Smooth muscle cell (in vitro differentiated cells): ENCODE measurements at regions not wholly inside any gene's neighbourhood (a gene's known extent, or its start where the extent isn't known, plus 50 kb on each side); places are given as distances from the start of the nearest gene placed in this dataset.

Experiments used
- DNase-seq: peaks from one replicate; lab custom pipeline; 2025; ENCODE audit not compliant: unreplicated experiment; lab: John Stamatoyannopoulos, UW
- H2AFZ ChIP-seq: fragments of 200-600 bp; sonication (generic); 2 replicates; pipeline ENCODE4 v1.6.0; 2016; ENCODE audit warnings: antibody characterized with exemption, low read depth, mild to moderate bottlenecking
- H3F3A ChIP-seq: fragments of 200-600 bp; sonication (generic); 2 replicates; pipeline ENCODE4 v1.6.0; 2017; ENCODE audit warnings: antibody characterized with exemption, low read depth
- H3K27ac ChIP-seq: fragments of 200-600 bp; sonication (generic); 2 replicates; pipeline ENCODE4 v1.5.1; 2016; ENCODE audit warnings: low read depth, mild to moderate bottlenecking
- H3K27me3 ChIP-seq: fragments of 200-600 bp; sonication (generic); 2 replicates; pipeline ENCODE4 v1.6.1; 2016; ENCODE audit warnings: low read depth, mild to moderate bottlenecking
- H3K36me3 ChIP-seq: fragments of 200-600 bp; sonication (generic); 2 replicates; pipeline ENCODE4 v1.5.1; 2016; ENCODE audit warnings: low read depth
- H3K4me1 ChIP-seq: fragments of 200-600 bp; sonication (generic); 2 replicates; pipeline ENCODE4 v1.5.1; 2016; ENCODE audit warnings: low read depth
- H3K4me2 ChIP-seq: fragments of 200-600 bp; sonication (generic); 2 replicates; pipeline ENCODE4 v1.6.0; 2016; ENCODE audit warnings: mild to moderate bottlenecking
- H3K4me3 ChIP-seq: fragments of 200-600 bp; sonication (generic); 2 replicates; pipeline ENCODE4 v1.5.1; 2016; ENCODE audit warnings: mild to moderate bottlenecking
- H3K79me2 ChIP-seq: fragments of 200-600 bp; sonication (generic); 2 replicates; pipeline ENCODE4 v1.6.0; 2016; ENCODE audit warnings: low read depth, mild to moderate bottlenecking
- H3K9ac ChIP-seq: fragments of 200-600 bp; sonication (generic); 2 replicates; pipeline ENCODE4 v1.6.0; 2016; ENCODE audit warnings: low read depth
- H3K9me3 ChIP-seq: fragments of 200-600 bp; sonication (generic); replicated peaks from 2 replicates; pipeline ENCODE4 v1.5.1; 2016; ENCODE audit warnings: low read depth
- H4K20me1 ChIP-seq: fragments of 200-600 bp; sonication (generic); 2 replicates; pipeline ENCODE4 v1.6.0; 2016; ENCODE audit warnings: low read depth
- WGBS: methylation state at CpG from one replicate; pipeline ENCODE4 v1.1.7; 2016; ENCODE audit warnings: low lambda C conversion rate; 5-methylcytosine and 5-hydroxymethylcytosine counted together
- TF ChIP-seq, protein P1 (sequence below): fragments of 200-600 bp; sonication (generic); IDR thresholded peaks from 2 replicates; pipeline ENCODE4 v1.5.1; 2017; ENCODE audit warnings: borderline replicate concordance, mild to moderate bottlenecking, antibody characterized with exemption; ENCODE audit not compliant: insufficient read depth, poor library complexity, severe bottlenecking

DNA sequence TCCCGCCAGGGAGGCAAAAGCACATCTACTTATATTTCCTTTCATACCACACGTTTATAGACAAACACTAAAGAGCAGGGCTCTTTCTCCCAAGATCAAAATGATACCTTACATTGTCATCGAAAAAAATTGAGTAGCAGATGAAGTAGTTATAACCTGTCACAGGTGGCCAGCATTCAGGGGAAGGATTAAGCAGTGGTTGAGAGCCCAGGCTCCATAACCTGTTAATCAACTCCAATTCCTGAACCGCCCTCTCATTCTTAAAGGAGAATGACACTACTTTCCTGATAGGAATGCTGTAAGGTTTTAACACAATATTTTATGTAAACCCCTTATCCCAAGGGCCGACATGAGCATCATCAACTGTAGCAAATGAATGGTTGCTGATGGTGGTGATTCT lies 268.9 kb upstream of the KCNIP4 start:
- Histone ChIP-seq H3K27me3 (no peaks in the 10 kb centered on the region), H3K9me3 (no peaks in the 10 kb centered on the region), H3K4me3 (no peak overlapping the region), H3K4me2 (no peak overlapping the region), H2AFZ (no peak overlapping the region), H3K27ac (no peak overlapping the region), H4K20me1 (no peaks in the 10 kb centered on the region), H3K36me3 (no peaks in the 10 kb centered on the region), H3K4me1 (peaks cover 7% of the 10 kb centered on the region), H3F3A (no peaks in the 10 kb centered on the region), H3K9ac (no peak overlapping the region), H3K79me2 (no peaks in the 10 kb centered on the region)
- WGBS: 86% methylated on average over 5 of the region's 5 CpGs
- TF ChIP-seq, protein P1, sequence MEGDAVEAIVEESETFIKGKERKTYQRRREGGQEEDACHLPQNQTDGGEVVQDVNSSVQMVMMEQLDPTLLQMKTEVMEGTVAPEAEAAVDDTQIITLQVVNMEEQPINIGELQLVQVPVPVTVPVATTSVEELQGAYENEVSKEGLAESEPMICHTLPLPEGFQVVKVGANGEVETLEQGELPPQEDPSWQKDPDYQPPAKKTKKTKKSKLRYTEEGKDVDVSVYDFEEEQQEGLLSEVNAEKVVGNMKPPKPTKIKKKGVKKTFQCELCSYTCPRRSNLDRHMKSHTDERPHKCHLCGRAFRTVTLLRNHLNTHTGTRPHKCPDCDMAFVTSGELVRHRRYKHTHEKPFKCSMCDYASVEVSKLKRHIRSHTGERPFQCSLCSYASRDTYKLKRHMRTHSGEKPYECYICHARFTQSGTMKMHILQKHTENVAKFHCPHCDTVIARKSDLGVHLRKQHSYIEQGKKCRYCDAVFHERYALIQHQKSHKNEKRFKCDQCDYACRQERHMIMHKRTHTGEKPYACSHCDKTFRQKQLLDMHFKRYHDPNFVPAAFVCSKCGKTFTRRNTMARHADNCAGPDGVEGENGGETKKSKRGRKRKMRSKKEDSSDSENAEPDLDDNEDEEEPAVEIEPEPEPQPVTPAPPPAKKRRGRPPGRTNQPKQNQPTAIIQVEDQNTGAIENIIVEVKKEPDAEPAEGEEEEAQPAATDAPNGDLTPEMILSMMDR: no peak
- no peak for DNase-seq

DNA sequence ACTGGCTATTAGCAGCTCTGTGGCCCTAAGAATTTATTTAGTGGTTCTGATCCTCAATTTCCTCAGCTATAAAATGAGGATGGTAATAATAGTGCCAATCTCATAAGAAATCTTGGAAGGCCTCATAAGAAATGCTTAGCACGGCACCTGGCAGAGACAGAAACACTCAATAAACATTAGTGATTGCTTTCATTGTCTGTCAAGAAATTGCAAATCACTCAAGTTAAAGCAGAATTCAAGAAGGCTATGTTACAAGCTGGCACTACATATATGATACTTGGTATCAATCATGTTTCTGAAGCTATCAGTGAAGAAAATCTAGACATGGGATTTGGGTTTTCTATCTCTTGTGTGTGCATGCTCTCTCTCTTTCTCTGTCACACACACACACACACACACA lies 267.7 kb upstream of the KCNIP4 start:
- Histone ChIP-seq H4K20me1 (no peaks in the 10 kb centered on the region), H3K27ac (no peak overlapping the region), H3K4me1 (peaks cover 7% of the 10 kb centered on the region), H3F3A (no peaks in the 10 kb centered on the region), H3K4me2 (no peak overlapping the region), H2AFZ (no peak overlapping the region), H3K79me2 (no peaks in the 10 kb centered on the region), H3K9me3 (no peaks in the 10 kb centered on the region), H3K9ac (no peak overlapping the region), H3K4me3 (no peak overlapping the region), H3K36me3 (no peaks in the 10 kb centered on the region), H3K27me3 (no peaks in the 10 kb centered on the region)
- WGBS: 93% methylated on average over 1 of the region's 1 CpG
- DNase-seq: no peak
- TF ChIP-seq, protein P1: no peak

DNA sequence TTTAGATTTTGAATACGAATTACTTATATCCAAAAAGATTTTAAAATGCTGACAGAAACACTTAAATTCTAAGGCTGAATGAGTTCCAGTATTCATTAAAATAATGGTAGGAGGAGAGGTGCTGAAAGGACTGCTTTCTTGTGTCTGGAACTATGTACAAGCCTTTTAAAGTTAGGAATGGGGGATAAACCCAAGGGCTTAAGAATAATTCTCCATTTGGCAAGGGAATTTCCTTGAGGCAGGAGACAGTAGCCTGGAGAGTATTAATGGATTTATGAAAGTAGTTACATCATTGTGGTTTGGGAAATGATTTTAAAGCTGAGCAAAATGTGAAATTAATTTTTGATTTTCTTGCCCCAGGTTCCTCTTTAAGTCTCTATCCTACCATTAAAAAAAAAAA lies 266.5 kb upstream of the KCNIP4 start:
- Histone ChIP-seq H3K9me3 (no peaks in the 10 kb centered on the region), H3K4me2 (peak overlapping the region; percentile 60), H3K79me2 (no peaks in the 10 kb centered on the region), H3K4me3 (no peak overlapping the region), H3K9ac (no peak overlapping the region), H3K27ac (no peak overlapping the region), H3F3A (no peaks in the 10 kb centered on the region), H4K20me1 (no peaks in the 10 kb centered on the region), H2AFZ (no peak overlapping the region), H3K36me3 (no peaks in the 10 kb centered on the region), H3K27me3 (no peaks in the 10 kb centered on the region), H3K4me1 (peaks cover 7% of the 10 kb centered on the region)
- TF ChIP-seq, protein P1: no peak
- WGBS: 53% methylated on average over 1 of the region's 1 CpG
- DNase-seq: no peak

DNA sequence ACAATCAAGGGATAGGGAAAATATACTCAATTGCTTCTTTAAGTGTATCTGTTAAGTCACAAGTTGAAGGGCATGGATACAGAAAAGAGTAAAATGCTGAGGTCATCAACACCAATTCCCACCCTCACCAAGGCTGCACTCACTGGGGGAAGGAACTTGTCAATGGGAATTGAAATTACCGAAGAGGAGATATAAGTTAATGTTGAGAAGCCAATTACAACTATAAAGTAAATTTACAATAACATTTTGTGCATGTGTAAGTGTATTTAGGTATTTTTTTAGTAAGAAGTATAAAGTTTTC lies 255.1 kb upstream of the KCNIP4 start:
- Histone ChIP-seq H3F3A (no peaks in the 10 kb centered on the region), H3K9me3 (no peaks in the 10 kb centered on the region), H4K20me1 (no peaks in the 10 kb centered on the region), H3K4me2 (no peak overlapping the region), H3K4me3 (no peak overlapping the region), H2AFZ (no peak overlapping the region), H3K27me3 (no peaks in the 10 kb centered on the region), H3K4me1 (no peaks in the 10 kb centered on the region), H3K9ac (no peak overlapping the region), H3K27ac (no peak overlapping the region), H3K36me3 (no peaks in the 10 kb centered on the region), H3K79me2 (no peaks in the 10 kb centered on the region)
- WGBS: 79% methylated on average over 1 of the region's 1 CpG
- no peak for DNase-seq
- TF ChIP-seq, protein P1: no peak
